Calu3 (cell line): ENCODE measurements at regions not wholly inside any gene's neighbourhood (a gene's known extent, or its start where the extent isn't known, plus 50 kb on each side); places are given as distances from the start of the nearest gene placed in this dataset.

Experiments used
- BruUV-seq: library from RNA; stranded (reverse); fragments of 400-500 nt; replicated peaks from 2 replicates; lab custom pipeline; 2021; lab: Mats Ljungman, UMichigan
- CTCF ChIA-PET: fragments of 300-600 bp; sonication (Branson Sonifier 250); formaldehyde crosslinking; loops from one replicate; lab custom pipeline; 2022; ENCODE audit warnings: antibody characterized with exemption; lab: Charles Lee
- DNase-seq: peaks from one replicate; pipeline ENCODE4 v3.0.0; 2022
- H3K27ac Mint-ChIP-seq: one replicate; pipeline ENCODE4 v1.8.0; 2022; ENCODE audit warnings: mixed read lengths; ENCODE audit not compliant: unreplicated experiment
- H3K27me3 Mint-ChIP-seq: one replicate; pipeline ENCODE4 v1.8.0; 2022; ENCODE audit warnings: mixed read lengths; ENCODE audit not compliant: unreplicated experiment
- H3K36me3 Mint-ChIP-seq: one replicate; pipeline ENCODE4 v1.8.0; 2022; ENCODE audit warnings: mild to moderate bottlenecking, moderate library complexity, mixed read lengths; ENCODE audit not compliant: insufficient read depth, unreplicated experiment
- H3K4me1 Mint-ChIP-seq: one replicate; pipeline ENCODE4 v1.8.0; 2022; ENCODE audit warnings: mild to moderate bottlenecking, low read depth, mixed read lengths; ENCODE audit not compliant: unreplicated experiment
- H3K4me3 Mint-ChIP-seq: one replicate; pipeline ENCODE4 v1.8.0; 2022; ENCODE audit warnings: mild to moderate bottlenecking, low read depth, moderate library complexity, mixed read lengths; ENCODE audit not compliant: unreplicated experiment
- H3K9me3 Mint-ChIP-seq: one replicate; pipeline ENCODE4 v1.8.0; 2022; ENCODE audit warnings: low read depth, mixed read lengths; ENCODE audit not compliant: unreplicated experiment
- CTCF ChIP-seq: fragments of 200-600 bp; IDR thresholded peaks from one replicate; pipeline ENCODE4 v1.8.0; 2022; ENCODE audit warnings: antibody characterized with exemption; ENCODE audit not compliant: unreplicated experiment
- intact Hi-C: fragments of 100-400 bp; cut with micrococcal nuclease; formaldehyde crosslinking; loops from one replicate; pipeline ENCODE4 v1.10.0; 2022; ENCODE audit not compliant: unreplicated experiment

GRCh38 chr2:3097804-3098203, 279.8 kb downstream of the EIPR1 start:
- Mint-ChIP-seq H3K9me3 (peaks cover 12% of the 10 kb centered on the region), H3K27me3 (no peaks in the 10 kb centered on the region), H3K4me1 (no peaks in the 10 kb centered on the region), H3K36me3 (no peaks in the 10 kb centered on the region), H3K27ac (no peak overlapping the region), H3K4me3 (no peak overlapping the region)
- TF ChIP-seq CTCF, result no peak
- no peak for DNase-seq
- intact Hi-C loops, result no loop called here
- CTCF ChIA-PET, result no interaction called here
- no TSS peak for BruUV-seq

- no peak for DNase-seq
- no peak overlapping the region for H3K27ac Mint-ChIP-seq
- intact Hi-C loops, result no loop called here
- CTCF ChIA-PET, result no interaction called here
- TF ChIP-seq CTCF, result no peak
- H3K4me1 Mint-ChIP-seq, result no peaks in the 10 kb centered on the region
- H3K36me3 Mint-ChIP-seq, result no peaks in the 10 kb centered on the region
- peaks cover 8% of the 10 kb centered on the region for H3K9me3 Mint-ChIP-seq
- no peak overlapping the region for H3K4me3 Mint-ChIP-seq
- H3K27me3 Mint-ChIP-seq, result no peaks in the 10 kb centered on the region
- no TSS peak for BruUV-seq
These were observed 282.3 kb downstream of the EIPR1 start for GRCh38 chr2:3094999-3095958.

- intact Hi-C loops, result no loop called here
- Mint-ChIP-seq H3K27ac (no peak overlapping the region), H3K4me1 (no peaks in the 10 kb centered on the region), H3K36me3 (no peaks in the 10 kb centered on the region), H3K27me3 (no peaks in the 10 kb centered on the region), H3K9me3 (peaks cover 8% of the 10 kb centered on the region), H3K4me3 (no peak overlapping the region)
- no TSS peak for BruUV-seq
- CTCF ChIA-PET, result no interaction called here
- no peak for TF ChIP-seq CTCF
- DNase-seq, result no peak
These were observed 283.3 kb downstream of the EIPR1 start for GRCh38 chr2:3094318-3094717.

- Mint-ChIP-seq H3K27me3 (no peaks in the 10 kb centered on the region), H3K9me3 (peaks cover 4% of the 10 kb centered on the region), H3K4me3 (no peak overlapping the region), H3K36me3 (no peaks in the 10 kb centered on the region), H3K4me1 (no peaks in the 10 kb centered on the region), H3K27ac (no peak overlapping the region)
- intact Hi-C loops, result no loop called here
- CTCF ChIA-PET, result no interaction called here
- no TSS peak for BruUV-seq
- TF ChIP-seq CTCF, result no peak
- no peak for DNase-seq
These were observed 285.9 kb downstream of the EIPR1 start for GRCh38 chr2:3091696-3092095.
